ENCODE measurements at regions not wholly inside any gene's neighbourhood (a gene's known extent, or its start where the extent isn't known, plus 50 kb on each side); places are given as distances from the start of the nearest gene placed in this dataset.

GRCh38 chr3:25362118-25362517 lies 65.9 kb upstream of the RARB start:
- no peak for DNase-seq (ENCODE audit: low read depth)

- DNase-seq (ENCODE audit: low read depth): no peak
Measured at GRCh38 chr3:25365636-25366035, 62.4 kb upstream of the RARB start.

GRCh38 chr3:25367025-25367424 lies 61.0 kb upstream of the RARB start:
- no peak for DNase-seq (ENCODE audit: low read depth)

GRCh38 chr3:25372167-25372566 lies 55.9 kb upstream of the RARB start:
- no peak for DNase-seq (ENCODE audit: low read depth)

GRCh38 chr3:25376340-25376739 lies 51.7 kb upstream of the RARB start:
- DNase-seq (ENCODE audit: low read depth): no peak

GRCh38 chr3:25377042-25377441 lies 51.0 kb upstream of the RARB start:
- DNase-seq (ENCODE audit: low read depth): no peak
